Small intestine (tissue), 7 donors: ENCODE measurements at regions not wholly inside any gene's neighbourhood (a gene's known extent, or its start where the extent isn't known, plus 50 kb on each side); places are given as distances from the start of the nearest gene placed in this dataset.

Source experiments
- DNase-seq, 2 donors: peaks; one replicate each; pipeline versions ENCODE4 v3.0.0 to v3.0.0-alpha.2; 2013
- FAIRE-seq: peaks from 2 replicates; lab custom pipeline; 2012; peaks lifted over from hg19 to GRCh38; lab: Jason Lieb, UNC
- H3K27ac ChIP-seq, 3 donors: one replicate each; pipeline ENCODE4 v1.5.1; 2013; ENCODE audit warnings: low read length in 2 of 3, mild to moderate bottlenecking in 2 of 3, control low read depth in 1 of 3, inconsistent platforms in 1 of 3, low read depth in 1 of 3, moderate library complexity in 1 of 3
- H3K27me3 ChIP-seq, 3 donors: one replicate each; pipeline ENCODE4 v1.6.1; 2013; ENCODE audit warnings: low read length in 3 of 3, inconsistent platforms in 1 of 3; ENCODE audit not compliant: control insufficient read depth in 3 of 3, insufficient read depth in 3 of 3
- H3K36me3 ChIP-seq, 3 donors: one replicate each; pipeline ENCODE4 v1.6.1; 2013; ENCODE audit warnings: low read length in 3 of 3, inconsistent platforms in 1 of 3, low read depth in 1 of 3, mild to moderate bottlenecking in 1 of 3, moderate library complexity in 1 of 3; ENCODE audit not compliant: control insufficient read depth in 3 of 3, insufficient read depth in 2 of 3
- H3K4me1 ChIP-seq, 3 donors: one replicate each; pipeline ENCODE4 v1.6.1; 2013; ENCODE audit warnings: low read length in 2 of 3, inconsistent platforms in 1 of 3, low read depth in 1 of 3, mild to moderate bottlenecking in 1 of 3, moderate library complexity in 1 of 3; ENCODE audit not compliant: control insufficient read depth in 3 of 3, insufficient read depth in 2 of 3
- H3K4me3 ChIP-seq, 3 donors: one replicate each; pipeline ENCODE4 v1.5.1; 2013; ENCODE audit warnings: low read length in 3 of 3, control low read depth in 1 of 3, inconsistent platforms in 1 of 3, low read depth in 1 of 3, mild to moderate bottlenecking in 1 of 3, moderate library complexity in 1 of 3
- H3K9me3 ChIP-seq, 2 donors: one replicate each; pipeline ENCODE4 v1.6.1; 2013; ENCODE audit warnings: low read depth in 1 of 2, low read length in 1 of 2; ENCODE audit not compliant: control insufficient read depth in 2 of 2, insufficient read depth in 1 of 2
- WGBS, 3 donors: extraction: QIAGEN DNeasy Blood & Tissue Kit; methylation state at CpG; one replicate each; pipeline ENCODE4 v1.1.7; 2013; 5-methylcytosine and 5-hydroxymethylcytosine counted together
- donor health status: healthy with polysubstance abuse.
- donor health status: control.
- donor health status: control.
- donor health status: Bipolar disorder and iron deficiency.
- donor health status: healthy.

GRCh38 chr4:165763640-165764039, 109.4 kb upstream of the TLL1 start:
- Histone ChIP-seq H3K27ac (no peak overlapping the region), H3K9me3 (no peaks in the 10 kb centered on the region), H3K27me3 (no peaks in the 10 kb centered on the region), H3K36me3 (no peaks in the 10 kb centered on the region), H3K4me3 (no peak overlapping the region), H3K4me1 (no peaks in the 10 kb centered on the region)
- DNase-seq = no peak
- WGBS, 3 donors = 61 to 78% (median 76%) methylated on average over 2 of the region's 2 CpGs
- no peak for FAIRE-seq

GRCh38 chr4:165765053-165765452, 108.0 kb upstream of the TLL1 start:
- FAIRE-seq = no peak
- H3K4me3 ChIP-seq = no peak overlapping the region
- WGBS, 3 donors = 76 to 86% (median 79%) methylated on average over 1 of the region's 1 CpG

DNA sequence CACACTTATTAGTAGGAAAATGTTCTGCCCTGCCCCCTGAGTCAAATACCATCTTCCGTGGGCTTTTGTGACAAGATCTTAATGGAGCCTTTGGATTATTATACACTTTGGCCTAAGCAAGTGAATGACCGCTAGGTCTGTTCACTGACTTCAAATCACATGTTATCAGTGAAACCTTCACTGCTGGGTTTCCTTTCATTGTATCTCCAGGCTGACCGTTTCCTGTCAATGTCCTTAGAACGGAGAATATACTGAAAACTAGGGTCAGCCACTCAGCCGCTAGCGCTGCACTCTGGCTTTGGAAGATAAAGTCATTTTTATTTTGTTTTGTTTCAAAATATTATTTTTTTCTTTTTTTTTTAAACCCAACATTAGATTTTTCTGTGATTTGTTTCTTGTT, 107.0 kb upstream of the TLL1 start:
- no peak overlapping the region for H3K4me3 ChIP-seq
- FAIRE-seq (no peak), DNase-seq (peak in 1 of 2 donors; percentile 33)
- H3K4me1 ChIP-seq = no peaks in the 10 kb centered on the region
- H3K27me3 ChIP-seq = no peaks in the 10 kb centered on the region
- 84 to 91% (median 88%) methylated on average over 6 of the region's 6 CpGs for WGBS, 3 donors
- no peaks in the 10 kb centered on the region for H3K9me3 ChIP-seq
- no peak overlapping the region for H3K27ac ChIP-seq
- H3K36me3 ChIP-seq = no peaks in the 10 kb centered on the region

More at GRCh38 chr4:165765053-165765452, 108.0 kb upstream of the TLL1 start:
- Histone ChIP-seq H3K4me1 (no peaks in the 10 kb centered on the region), H3K9me3 (no peaks in the 10 kb centered on the region), H3K36me3 (no peaks in the 10 kb centered on the region), H3K27ac (no peak overlapping the region), H3K27me3 (no peaks in the 10 kb centered on the region)
- DNase-seq = peak in 1 of 2 donors; percentile 11

- H3K36me3 ChIP-seq = no peaks in the 10 kb centered on the region
- no peaks in the 10 kb centered on the region for H3K27me3 ChIP-seq
- H3K4me1 ChIP-seq = no peaks in the 10 kb centered on the region
- H3K9me3 ChIP-seq = no peaks in the 10 kb centered on the region
- FAIRE-seq = no peak
- H3K4me3 ChIP-seq = no peak overlapping the region
- H3K27ac ChIP-seq = no peak overlapping the region
- 29 to 36% (median 31%) methylated on average over 2 of the region's 2 CpGs for WGBS, 3 donors
- DNase-seq = no peak
Observed at GRCh38 chr4:165766976-165767375, 106.1 kb upstream of the TLL1 start.

- no peaks in the 10 kb centered on the region for H3K9me3 ChIP-seq
- no peak overlapping the region for H3K4me3 ChIP-seq
- H3K36me3 ChIP-seq = no peaks in the 10 kb centered on the region
- no peak overlapping the region for H3K27ac ChIP-seq
- no peaks in the 10 kb centered on the region for H3K4me1 ChIP-seq
- no peak for DNase-seq
- H3K27me3 ChIP-seq = no peaks in the 10 kb centered on the region
- WGBS, 3 donors = 73 to 89% (median 89%) methylated on average over 1 of the region's 1 CpG
- no peak for FAIRE-seq
Observed at GRCh38 chr4:165767671-165768070, 105.4 kb upstream of the TLL1 start.

DNA sequence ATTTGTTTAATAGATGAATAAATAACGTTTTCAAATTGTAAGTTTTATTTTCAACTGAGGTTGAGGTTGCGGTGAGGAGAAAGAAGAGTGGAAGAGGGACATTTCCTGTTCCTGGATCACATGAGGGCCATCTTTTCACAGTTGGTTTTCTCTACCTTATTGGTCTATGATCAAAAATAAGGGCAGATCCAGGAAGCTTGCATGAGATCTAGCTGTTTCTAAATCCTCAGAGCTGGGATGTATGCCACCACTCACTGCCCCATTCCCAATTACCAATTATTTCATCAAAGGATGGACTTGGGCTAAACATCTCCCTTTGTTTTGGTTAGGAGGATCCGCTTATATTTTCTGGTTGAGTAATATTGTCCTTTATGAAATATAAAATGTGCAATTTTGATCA, 104.8 kb upstream of the TLL1 start:
- Histone ChIP-seq H3K4me1 (no peaks in the 10 kb centered on the region), H3K36me3 (no peaks in the 10 kb centered on the region), H3K27ac (no peak overlapping the region), H3K9me3 (no peaks in the 10 kb centered on the region), H3K27me3 (no peaks in the 10 kb centered on the region), H3K4me3 (no peak overlapping the region)
- WGBS, 3 donors = 84 to 91% (median 85%) methylated on average over 3 of the region's 3 CpGs
- FAIRE-seq (no peak), DNase-seq (no peak)

- WGBS, 3 donors = 73 to 85% (median 80%) methylated on average over 1 of the region's 1 CpG
Observed at GRCh38 chr4:165774326-165774725, 98.7 kb upstream of the TLL1 start.

GRCh38 chr4:165779950-165780670, 92.9 kb upstream of the TLL1 start:
- Histone ChIP-seq H3K9me3 (no peaks in the 10 kb centered on the region), H3K4me3 (no peak overlapping the region), H3K36me3 (no peaks in the 10 kb centered on the region), H3K27ac (no peak overlapping the region), H3K27me3 (no peaks in the 10 kb centered on the region), H3K4me1 (peaks cover 0 to 3% (median 2%) of the 10 kb centered on the region in 3 donors)
- FAIRE-seq (no peak), DNase-seq (no peak)
- WGBS, 3 donors = 46 to 71% (median 57%) methylated on average over 5 of the region's 5 CpGs

More at GRCh38 chr4:165774326-165774725, 98.7 kb upstream of the TLL1 start:
- Histone ChIP-seq H3K9me3 (no peaks in the 10 kb centered on the region), H3K4me3 (no peak overlapping the region), H3K27me3 (no peaks in the 10 kb centered on the region), H3K27ac (no peak overlapping the region), H3K4me1 (no peaks in the 10 kb centered on the region), H3K36me3 (no peaks in the 10 kb centered on the region)
- no peak for DNase-seq
- FAIRE-seq = no peak

DNA sequence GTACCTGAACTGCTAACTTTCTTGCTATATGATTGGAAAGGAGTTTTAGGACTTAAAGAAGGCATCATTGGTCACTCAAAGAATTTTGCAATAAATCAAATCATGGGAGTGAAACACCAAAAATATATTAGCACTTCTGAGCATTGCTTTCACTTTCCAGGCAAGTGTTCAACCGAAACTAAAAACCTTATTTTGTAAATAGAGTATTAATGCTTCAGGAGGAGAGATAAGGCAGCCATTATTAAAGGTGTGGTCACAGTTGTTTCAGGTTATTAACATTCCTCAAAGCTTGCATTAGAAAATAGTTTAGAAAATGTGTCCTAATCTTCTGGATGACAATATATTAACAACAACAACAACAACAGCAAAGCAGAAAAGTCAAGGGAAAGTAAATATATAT, 92.3 kb upstream of the TLL1 start:
- Histone ChIP-seq H3K27me3 (no peaks in the 10 kb centered on the region), H3K9me3 (no peaks in the 10 kb centered on the region), H3K4me1 (peaks cover 0 to 3% (median 2%) of the 10 kb centered on the region in 3 donors), H3K4me3 (no peak overlapping the region), H3K36me3 (no peaks in the 10 kb centered on the region), H3K27ac (no peak overlapping the region)
- WGBS, 3 donors = 4 to 24% (median 15%) methylated on average over 1 of the region's 1 CpG
- FAIRE-seq = peak; percentile 64
- peak; percentile 38 to 66 for DNase-seq
